Glomerular endothelial cell (primary cell): ENCODE measurements at regions not wholly inside any gene's neighbourhood (a gene's known extent, or its start where the extent isn't known, plus 50 kb on each side); places are given as distances from the start of the nearest gene placed in this dataset.
"Not testable (repeated sequence)": the region's sequence is repeated elsewhere in the genome, so short reads cannot be mapped to it uniquely, and the experiment has no call there.

Experiments
- DNase-seq: peaks from one replicate; pipeline ENCODE4 v3.0.0-alpha.2; 2011; ENCODE audit warnings: low read depth, low spot score; ENCODE audit errors: extremely low read depth

- not testable (repeated sequence) for DNase-seq
Observed at GRCh38 chr16:88161623-88162275, 210.5 kb downstream of the BANP start.

- not testable (repeated sequence) for DNase-seq
Observed at GRCh38 chr16:88162778-88163177, 211.5 kb downstream of the BANP start.

GRCh38 chr16:88164196-88165039 is 213.2 kb downstream of the BANP start:
- DNase-seq, result not testable (repeated sequence)

DNA sequence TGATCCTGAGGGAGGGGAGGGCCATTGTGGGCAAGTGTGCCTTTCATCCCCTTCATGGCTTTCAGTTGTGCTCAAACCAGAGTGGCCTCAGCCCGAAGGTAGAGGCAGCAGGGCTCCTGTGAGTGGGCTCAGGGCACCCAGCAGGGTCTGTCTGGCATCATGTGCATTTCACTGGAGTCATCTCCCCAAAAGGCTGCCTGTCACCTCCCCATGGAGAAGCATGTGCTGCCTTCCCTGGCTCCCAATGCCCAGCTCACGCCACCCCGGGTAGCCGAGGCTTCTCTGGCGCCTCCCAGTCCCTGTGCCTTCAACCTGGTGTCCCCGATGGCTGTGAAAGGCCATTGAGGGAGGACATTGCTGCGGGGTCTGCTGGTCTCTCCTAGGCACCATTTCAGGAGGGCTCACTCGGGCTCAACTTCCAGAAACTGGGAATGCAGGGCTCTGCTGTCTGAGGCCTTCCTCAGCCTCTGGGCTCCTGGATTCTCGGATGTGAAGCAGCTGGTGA is 213.9 kb downstream of the BANP start:
- DNase-seq, result not testable (repeated sequence)

- DNase-seq, result not testable (repeated sequence)
Observed at GRCh38 chr16:88165683-88166082, 214.4 kb downstream of the BANP start.

DNA sequence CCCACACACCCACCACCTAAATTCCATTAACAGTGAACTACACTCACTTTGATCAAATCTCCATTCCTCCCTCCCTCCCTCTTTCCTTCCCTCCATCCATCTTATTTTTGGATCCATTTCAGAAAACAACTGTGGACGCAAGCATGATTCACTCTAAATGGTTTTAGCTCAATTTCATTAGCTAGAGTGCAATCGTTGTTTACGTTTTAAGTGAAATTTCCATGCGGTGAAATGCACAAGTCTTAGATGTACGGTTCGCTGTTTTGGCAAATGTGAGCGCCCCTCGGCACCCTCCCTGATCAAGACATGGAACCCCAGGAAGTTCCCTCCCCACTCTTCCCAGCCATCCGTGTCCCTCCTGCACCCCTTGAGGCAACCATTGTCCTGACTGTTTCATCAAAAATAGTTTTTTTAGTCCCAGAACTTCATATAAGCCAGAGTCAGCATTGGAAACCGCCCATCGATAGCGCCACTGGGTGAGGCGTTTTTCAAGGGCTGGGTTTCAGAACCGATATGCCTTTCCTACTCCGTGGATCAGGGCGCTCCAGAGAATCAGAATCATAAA is 215.1 kb downstream of the BANP start:
- not testable (repeated sequence) for DNase-seq

GRCh38 chr16:88167798-88168556 is 214.8 kb upstream of the ZNF469 start:
- not testable (repeated sequence) for DNase-seq

GRCh38 chr16:88168557-88168949 is 214.2 kb upstream of the ZNF469 start:
- DNase-seq, result not testable (repeated sequence)

DNA sequence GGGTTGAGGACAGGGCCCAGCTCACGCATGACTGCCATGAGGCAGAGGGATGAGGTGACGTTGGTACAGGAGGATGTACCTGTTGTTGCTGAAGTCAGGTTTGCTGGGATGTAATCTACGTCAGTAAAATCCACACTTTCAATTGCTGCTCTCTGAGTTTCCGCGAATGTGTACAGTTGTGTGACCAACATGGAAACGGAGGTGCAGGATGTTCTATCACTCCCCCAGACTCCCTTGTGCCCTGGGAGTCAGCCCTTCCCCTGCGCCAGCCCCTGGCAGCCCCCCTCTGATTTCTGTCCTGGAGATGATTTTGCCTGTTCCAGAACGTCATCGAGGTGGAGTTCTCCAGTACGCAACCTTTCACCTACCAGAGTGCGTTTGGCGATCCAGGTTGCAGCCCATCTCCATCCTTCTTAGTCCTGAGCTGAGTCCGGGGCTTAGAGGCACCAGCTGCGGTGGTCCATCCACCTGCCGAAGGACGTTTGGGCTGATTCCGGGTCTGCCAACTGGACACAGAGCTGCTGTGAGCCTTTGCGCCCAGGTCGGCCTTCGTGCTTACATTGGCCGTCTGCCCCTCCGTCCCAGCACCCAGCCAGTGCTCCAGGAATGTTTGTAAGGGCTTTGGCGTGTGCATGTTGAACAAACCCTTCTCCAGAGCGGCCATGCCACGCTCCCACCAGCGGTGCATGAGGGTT is 213.5 kb upstream of the ZNF469 start:
- DNase-seq, result not testable (repeated sequence)

DNA sequence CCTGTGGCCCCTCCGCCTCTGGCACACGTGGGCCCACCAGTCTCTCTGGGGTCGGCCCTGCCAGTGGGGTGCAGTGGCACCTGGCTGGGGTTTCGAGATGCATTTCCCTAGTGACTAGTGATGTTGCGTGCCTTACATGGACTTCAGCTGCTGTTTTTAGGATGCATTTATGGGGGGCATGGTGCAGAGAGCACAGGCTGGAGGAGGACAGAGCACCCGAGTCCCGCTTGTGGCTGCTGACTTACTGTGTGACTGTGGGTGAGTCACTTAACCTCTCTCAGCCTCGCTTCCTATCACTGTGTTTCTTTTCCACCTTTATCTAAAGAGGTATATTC is 213.0 kb upstream of the ZNF469 start:
- not testable (repeated sequence) for DNase-seq

- DNase-seq, result no peak
Observed at GRCh38 chr16:88170528-88170991, 212.2 kb upstream of the ZNF469 start.

GRCh38 chr16:88171126-88171525 is 211.6 kb upstream of the ZNF469 start:
- DNase-seq, result not testable (repeated sequence)

DNA sequence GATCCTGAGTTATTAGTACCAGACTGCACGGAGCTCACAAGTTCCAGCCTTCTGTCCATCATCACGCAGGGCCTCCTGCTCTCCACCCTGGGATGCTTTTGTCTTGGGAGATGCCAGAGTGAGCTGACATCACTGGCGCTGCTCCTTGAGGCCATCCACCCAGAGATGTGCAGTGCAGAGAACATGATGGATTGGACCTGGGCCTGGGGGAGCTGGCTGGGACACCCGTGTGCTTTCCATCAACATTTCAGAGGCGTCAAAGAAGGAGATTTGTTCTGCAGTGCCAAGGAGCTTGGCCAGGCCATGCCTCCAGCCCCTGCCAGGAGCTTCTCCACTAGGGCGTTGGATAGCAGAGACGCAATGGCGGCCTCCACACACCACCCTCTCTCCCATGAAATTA is 206.6 kb upstream of the ZNF469 start:
- not testable (repeated sequence) for DNase-seq

DNA sequence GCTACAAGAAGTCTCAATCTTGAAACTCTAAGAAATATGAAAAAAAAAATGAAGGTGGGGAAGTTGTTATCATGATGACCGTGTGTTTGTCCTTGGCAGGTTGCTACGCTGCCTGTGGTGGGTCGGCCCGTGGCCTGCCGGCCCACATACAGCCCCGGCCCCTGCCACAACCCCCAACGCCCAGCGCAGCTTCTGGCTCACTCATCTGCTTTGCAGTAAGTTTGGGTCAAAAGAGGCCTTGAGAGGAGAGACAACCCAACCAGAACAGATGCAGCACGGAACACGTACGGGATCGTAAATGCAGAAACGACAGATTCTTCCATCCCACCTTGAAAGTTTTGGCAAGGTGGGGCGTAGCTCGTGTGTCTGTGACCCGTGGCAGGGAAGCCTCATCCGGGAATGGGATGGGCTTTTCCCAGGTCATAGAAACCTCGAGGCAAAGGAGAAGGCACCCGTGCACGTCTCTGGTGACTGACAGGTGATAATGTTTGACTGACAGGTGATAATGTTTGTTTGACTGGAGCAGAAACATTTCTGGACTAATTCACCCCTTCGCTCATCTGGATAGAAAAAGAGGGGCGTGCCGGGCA is 206.1 kb upstream of the ZNF469 start:
- not testable (repeated sequence) for DNase-seq

DNA sequence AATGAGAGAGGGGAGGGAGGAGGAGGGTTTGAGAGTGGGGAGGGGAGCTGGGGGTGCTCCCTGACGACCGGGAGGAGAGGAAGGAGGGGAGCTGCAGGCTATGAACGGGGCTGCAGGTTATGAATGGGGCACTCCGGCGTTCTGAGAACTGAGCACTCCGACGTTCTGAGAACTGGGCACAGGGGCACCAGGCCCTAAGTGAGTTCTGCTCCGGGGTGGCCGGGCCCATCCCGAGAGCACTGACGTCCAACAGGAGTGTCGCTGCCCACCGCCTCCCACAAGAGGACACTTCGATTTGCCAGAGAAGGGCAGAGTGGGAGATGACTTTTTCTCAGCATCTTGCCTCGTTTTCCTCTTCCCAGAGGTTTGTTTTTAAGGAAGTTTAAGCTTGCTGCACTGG is 204.5 kb upstream of the ZNF469 start:
- DNase-seq, result not testable (repeated sequence)

- DNase-seq, result not testable (repeated sequence)
Observed at GRCh38 chr16:88178896-88179295, 203.9 kb upstream of the ZNF469 start.

- DNase-seq, result not testable (repeated sequence)
Observed at GRCh38 chr16:88182967-88183881, 199.5 kb upstream of the ZNF469 start.

DNA sequence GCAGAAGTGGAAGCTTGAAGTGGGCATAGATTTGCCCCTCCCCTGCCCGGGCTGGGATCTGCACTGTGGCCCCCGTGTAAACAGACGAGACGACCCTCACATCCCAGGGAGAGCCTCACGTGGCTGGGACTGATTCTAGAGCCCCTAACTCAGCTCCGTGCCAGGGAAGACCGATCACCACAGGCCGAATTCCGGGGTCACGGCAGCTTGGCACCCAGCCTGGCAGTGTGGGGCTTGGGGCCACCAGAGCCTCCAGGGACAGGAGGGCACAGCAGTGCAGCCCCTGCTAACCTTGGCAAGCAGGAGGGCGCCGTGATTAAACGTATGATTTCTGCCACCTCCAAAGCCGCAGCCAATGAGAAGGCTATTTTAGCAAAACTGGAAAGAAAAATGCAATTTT is 198.7 kb upstream of the ZNF469 start:
- not testable (repeated sequence) for DNase-seq
